Fibroblast of pulmonary artery (primary cell): ENCODE measurements at regions not wholly inside any gene's neighbourhood (a gene's known extent, or its start where the extent isn't known, plus 50 kb on each side); places are given as distances from the start of the nearest gene placed in this dataset.

Experiments used
- DNase-seq: peaks from one replicate; pipeline ENCODE4 v3.0.0-alpha.2; 2010; ENCODE audit warnings: low read depth
- H3K4me3 ChIP-seq: replicated peaks from 2 replicates; pipeline ENCODE4 v1.5.1; 2011; ENCODE audit warnings: low read depth, mild to moderate bottlenecking, control low read depth, low read length, moderate library complexity
- TF ChIP-seq, protein P1 (sequence below): IDR thresholded peaks from 2 replicates; pipeline ENCODE4 v1.5.1; 2011; ENCODE audit warnings: mild to moderate bottlenecking, control low read depth, low read length, inconsistent platforms; ENCODE audit errors: missing control alignments

DNA sequence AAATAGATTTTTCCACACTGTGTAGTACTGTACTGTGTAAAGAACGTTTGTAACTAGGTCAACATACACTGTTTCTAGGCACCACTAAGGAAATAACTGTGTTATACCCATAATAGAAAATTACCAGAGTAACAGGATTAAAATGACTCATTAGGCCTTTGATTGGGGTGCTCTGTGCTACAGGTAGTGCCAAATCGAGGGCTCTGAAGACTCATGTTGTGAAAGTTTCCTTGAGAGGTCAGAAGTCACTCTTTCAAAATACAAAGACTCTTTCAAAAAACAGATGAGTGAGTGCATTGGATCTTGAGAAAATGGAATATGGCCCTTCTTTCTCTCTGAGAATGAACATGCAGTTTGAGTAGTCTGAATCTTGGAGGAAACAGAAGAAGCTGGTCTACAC is 143.0 kb downstream of the MRPL39 start:
- DNase-seq, result no peak
- TF ChIP-seq, protein P1, sequence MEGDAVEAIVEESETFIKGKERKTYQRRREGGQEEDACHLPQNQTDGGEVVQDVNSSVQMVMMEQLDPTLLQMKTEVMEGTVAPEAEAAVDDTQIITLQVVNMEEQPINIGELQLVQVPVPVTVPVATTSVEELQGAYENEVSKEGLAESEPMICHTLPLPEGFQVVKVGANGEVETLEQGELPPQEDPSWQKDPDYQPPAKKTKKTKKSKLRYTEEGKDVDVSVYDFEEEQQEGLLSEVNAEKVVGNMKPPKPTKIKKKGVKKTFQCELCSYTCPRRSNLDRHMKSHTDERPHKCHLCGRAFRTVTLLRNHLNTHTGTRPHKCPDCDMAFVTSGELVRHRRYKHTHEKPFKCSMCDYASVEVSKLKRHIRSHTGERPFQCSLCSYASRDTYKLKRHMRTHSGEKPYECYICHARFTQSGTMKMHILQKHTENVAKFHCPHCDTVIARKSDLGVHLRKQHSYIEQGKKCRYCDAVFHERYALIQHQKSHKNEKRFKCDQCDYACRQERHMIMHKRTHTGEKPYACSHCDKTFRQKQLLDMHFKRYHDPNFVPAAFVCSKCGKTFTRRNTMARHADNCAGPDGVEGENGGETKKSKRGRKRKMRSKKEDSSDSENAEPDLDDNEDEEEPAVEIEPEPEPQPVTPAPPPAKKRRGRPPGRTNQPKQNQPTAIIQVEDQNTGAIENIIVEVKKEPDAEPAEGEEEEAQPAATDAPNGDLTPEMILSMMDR, result no peak
- H3K4me3 ChIP-seq, result no peak overlapping the region

DNA sequence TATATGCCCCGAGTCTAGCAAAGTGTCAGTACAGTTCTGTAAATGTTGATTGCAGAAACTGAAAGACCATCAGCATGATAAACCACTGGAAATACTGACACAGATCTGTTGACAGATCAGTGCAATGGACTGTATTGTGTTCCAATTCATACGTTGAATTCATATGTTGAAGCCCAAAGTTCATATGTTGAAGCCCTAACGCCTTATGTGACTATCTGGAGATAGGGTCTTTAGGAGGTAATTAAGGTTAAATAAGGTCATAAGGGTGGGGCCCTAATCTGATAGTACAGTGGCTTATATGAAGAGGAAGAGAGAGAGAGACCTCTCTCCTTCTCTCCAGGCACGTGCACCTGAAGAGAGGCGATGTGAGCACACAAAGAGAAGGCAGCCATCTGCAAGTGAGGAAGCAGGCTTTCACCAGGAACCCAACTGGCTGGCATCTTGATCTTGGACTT is 144.7 kb downstream of the MRPL39 start:
- DNase-seq, result no peak
- H3K4me3 ChIP-seq, result no peak overlapping the region
- TF ChIP-seq, protein P1, result no peak

DNA sequence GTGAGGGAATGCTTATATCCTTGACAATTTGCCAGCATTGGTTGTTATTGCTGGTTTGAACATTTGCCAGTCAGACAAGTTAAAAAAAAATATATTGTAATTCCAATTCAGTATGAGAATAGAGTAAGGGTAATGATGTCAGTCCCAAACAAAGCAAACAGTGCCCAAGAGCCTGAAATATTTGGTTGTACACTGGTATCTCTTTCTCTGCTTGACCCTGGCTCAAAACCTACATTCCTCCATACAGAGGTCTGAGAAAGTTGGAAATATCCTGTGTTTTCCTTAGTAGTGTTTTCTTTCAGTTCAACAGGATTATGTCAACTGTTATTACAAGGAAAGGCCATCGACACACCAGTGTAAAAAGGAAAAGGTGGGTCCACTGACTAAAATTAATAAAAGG is 145.6 kb downstream of the MRPL39 start:
- H3K4me3 ChIP-seq, result no peak overlapping the region
- TF ChIP-seq, protein P1, result no peak
- DNase-seq, result peak; percentile 7

DNA sequence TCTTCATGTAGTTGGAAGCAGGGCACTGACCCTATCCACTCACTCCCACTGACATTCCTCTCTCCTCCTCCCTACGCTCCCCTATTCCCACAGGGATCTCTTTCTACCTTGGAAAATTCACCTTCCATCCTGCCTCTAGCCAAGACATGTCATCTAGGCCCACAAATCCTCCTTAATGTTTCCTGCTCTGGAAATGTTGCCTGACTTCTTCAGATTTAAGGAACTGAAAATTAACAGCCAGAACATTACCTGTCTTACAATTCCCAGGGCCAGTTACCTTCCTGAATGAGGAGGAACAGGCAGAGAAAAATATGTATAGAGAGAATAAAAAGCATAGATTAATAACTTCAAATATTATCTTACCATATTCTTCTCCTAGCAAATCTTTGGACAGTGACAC is 147.3 kb downstream of the MRPL39 start:
- no peak for DNase-seq
- TF ChIP-seq, protein P1, result no peak
- no peak overlapping the region for H3K4me3 ChIP-seq

DNA sequence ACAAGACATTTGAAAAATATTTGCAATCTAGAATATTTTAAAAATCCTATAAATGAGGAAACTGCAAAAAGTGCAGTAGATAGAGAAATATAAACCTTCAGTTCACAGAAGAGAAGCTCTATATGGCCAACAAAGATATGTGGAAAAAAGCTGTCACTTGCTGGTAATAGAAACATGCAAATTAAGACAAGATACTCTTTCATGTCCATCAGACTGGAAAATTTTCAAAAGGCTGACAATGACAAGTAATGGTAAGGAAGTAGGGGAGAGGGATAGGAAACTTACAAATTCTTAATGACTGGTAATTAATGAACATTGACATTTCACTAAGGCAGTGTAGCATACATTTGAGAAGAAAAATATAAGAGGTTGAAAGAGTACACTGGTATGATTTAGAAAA is 147.9 kb downstream of the MRPL39 start:
- no peak overlapping the region for H3K4me3 ChIP-seq
- DNase-seq, result no peak
- TF ChIP-seq, protein P1, result no peak

DNA sequence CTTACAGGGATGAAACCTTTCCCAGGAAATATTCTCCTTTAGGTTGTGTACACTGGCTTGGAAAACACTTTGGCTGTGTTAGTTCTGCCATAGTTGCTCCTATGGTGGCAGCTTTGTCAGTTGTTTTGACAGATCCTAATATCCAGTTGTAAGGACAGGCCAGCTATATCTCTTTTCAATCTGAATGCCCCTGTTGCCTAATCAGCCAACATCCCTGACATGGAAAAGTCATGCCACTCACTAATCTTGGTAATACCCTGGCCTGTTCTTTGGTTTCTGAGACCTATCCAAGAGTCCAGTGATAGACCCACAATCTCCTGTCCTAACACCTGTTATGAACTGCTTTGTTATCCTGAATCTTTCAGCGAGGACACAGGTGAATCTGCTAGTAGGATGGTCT is 148.8 kb downstream of the MRPL39 start:
- TF ChIP-seq, protein P1, result no peak
- no peak overlapping the region for H3K4me3 ChIP-seq
- DNase-seq, result no peak

DNA sequence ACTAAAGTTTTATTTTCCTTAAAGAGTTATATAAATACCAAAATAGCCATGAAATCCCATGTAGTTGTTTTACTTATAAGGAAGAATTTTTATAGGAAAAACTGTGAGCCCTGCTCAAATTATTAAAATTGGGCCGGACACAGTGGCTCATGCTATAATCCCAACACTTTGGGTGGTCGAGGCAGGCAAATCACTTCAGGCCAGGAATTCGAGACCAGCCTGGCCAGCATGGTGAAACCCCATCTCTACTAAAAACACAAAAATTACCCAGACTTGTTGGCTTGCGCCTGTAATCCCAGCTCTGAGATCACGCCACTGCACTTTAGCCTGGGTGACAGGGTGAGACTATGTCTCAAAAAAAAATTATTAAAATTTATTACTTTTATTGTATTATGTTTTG is 149.3 kb downstream of the MRPL39 start:
- H3K4me3 ChIP-seq, result no peak overlapping the region
- TF ChIP-seq, protein P1, result no peak
- DNase-seq, result no peak
